Heart right ventricle (tissue), 16 donors: ENCODE measurements at regions not wholly inside any gene's neighbourhood (a gene's known extent, or its start where the extent isn't known, plus 50 kb on each side); places are given as distances from the start of the nearest gene placed in this dataset.

Source experiments
- ATAC-seq, 8 donors: fragments of 200-7000 bp; cut with Tn5 transposase; one replicate each; pipeline ENCODE4 v1.9.1; 2020; ENCODE audit warnings: mild to moderate bottlenecking in 8 of 8, moderate library complexity in 8 of 8, moderate number of reproducible peaks in 1 of 8
- DNase-seq, 2 donors: peaks; one replicate each; pipeline ENCODE4 v3.0.0-alpha.2; 2020
- H3K27ac ChIP-seq, 10 donors: fragments of 200-600 bp; sonication (generic) in 2 of 10; one replicate each; pipeline versions ENCODE4 v1.5.0 to v1.8.0; 2020 to 2022; ENCODE audit warnings: mild to moderate bottlenecking in 3 of 10
- H3K27me3 ChIP-seq, 7 donors: fragments of 200-600 bp; one replicate each; pipeline ENCODE4 v1.8.0; 2021 to 2022; ENCODE audit warnings: mild to moderate bottlenecking in 2 of 7
- H3K36me3 ChIP-seq, 9 donors: fragments of 200-600 bp; sonication (generic) in 1 of 9; one replicate each; pipeline versions ENCODE4 v1.5.0 to v1.8.0; 2020 to 2022; ENCODE audit warnings: mild to moderate bottlenecking in 2 of 9
- H3K4me1 ChIP-seq, 9 donors: fragments of 200-600 bp; sonication (generic) in 1 of 9; one replicate each; pipeline versions ENCODE4 v1.5.0 to v1.8.0; 2020 to 2022; ENCODE audit warnings: mild to moderate bottlenecking in 4 of 9
- H3K4me3 ChIP-seq, 10 donors: fragments of 200-600 bp; sonication (generic) in 2 of 10; one replicate each; pipeline versions ENCODE4 v1.5.0 to v1.8.0; 2020 to 2022; ENCODE audit warnings: mild to moderate bottlenecking in 7 of 10, moderate library complexity in 2 of 10
- H3K9me3 ChIP-seq, 11 donors: fragments of 200-600 bp in 10 of 11; sonication (generic) in 2 of 11; one replicate each; pipeline versions ENCODE4 v1.5.0 to v1.8.0; 2013 to 2022; ENCODE audit warnings: mild to moderate bottlenecking in 2 of 11, control low read depth in 1 of 11, moderate library complexity in 1 of 11
- CTCF ChIP-seq, 9 donors: fragments of 200-600 bp; sonication (generic) in 2 of 9; IDR thresholded peaks; one replicate each; pipeline versions ENCODE4 v1.5.0 to v1.8.0; 2021 to 2022; ENCODE audit warnings: antibody characterized with exemption in 9 of 9, mild to moderate bottlenecking in 5 of 9, moderate library complexity in 1 of 9
- WGBS, 2 donors: extraction: QIAGEN DNeasy Blood & Tissue Kit; methylation state at CpG; one replicate each; pipeline ENCODE4 v1.1.7; 2013; ENCODE audit warnings: inconsistent platforms in 1 of 2; 5-methylcytosine and 5-hydroxymethylcytosine counted together
- intact Hi-C, 10 donors: fragments of 100-400 bp; cut with DNase I; formaldehyde crosslinking; loops; one replicate each; pipeline versions ENCODE4 v1.11.1 to v1.14.2; 2022
- donor health status: Arrhythmogenic right ventricular cardiomyopathy.
- donor health status: ischemic (EF 13 %, LVEDD 7.1; RV severe dilation, severe dysfunction).
- donor health status: healthy with polysubstance abuse.
- donor health status: DM: no; HTN: yes; CAD: no.
- donor health status: DM: no; HTN: no; CAD: no.
- donor health status: ischemic (EF 25% LVEDD 6.9; RV normal size, moderate dysfunction).
- donor health status: ischemic (EF 25% LVEDD 5.7; RV mildly dilated, moderate dysfunction).
- donor health status: healthy.
- donor health status: DM: yes; HTN: yes; CAD: no.
- donor health status: Ischemic cardiomyopathy.
- donor health status: ischemic (EF 35%, LVEDD 5.7; RV mildly dilated, moderate dysfunction).
- donor health status: nonischemic (EF 11% LVEDD 7.7; RV severe dilation, severe dysfunction).
- donor health status: DM: yes; HTN: yes; CAD: no.
- donor health status: PGD.
- donor health status: ischemic (EF 29% LVEDD 5.4; RV normal size, mild dysfunction).
- donor health status: nonischemic (EF 23%, LVEDD 6.1; RV moderate dilation, normal function).

- Histone ChIP-seq H3K27me3 (no peaks in the 10 kb centered on the region), H3K27ac (no peak overlapping the region), H3K36me3 (peaks cover 0 to 3% (median 0%) of the 10 kb centered on the region in 9 donors), H3K4me3 (no peak overlapping the region), H3K9me3 (peaks cover 0 to 10% (median 0%) of the 10 kb centered on the region in 11 donors), H3K4me1 (peaks cover 0 to 6% (median 0%) of the 10 kb centered on the region in 9 donors)
- ATAC-seq (no peak), DNase-seq (no peak)
- intact Hi-C loops, result no loop called here
- no peak for TF ChIP-seq CTCF (IDR thresholded peaks at IDR 0.05)
- WGBS, 2 donors, result 96% methylated on average over 1 of the region's 1 CpG
Observed at GRCh38 chr6:22119500-22119899, 177.3 kb downstream of the PRL start.

- no peak for ATAC-seq
- WGBS, 2 donors, result 82 to 92% methylated on average over 2 of the region's 2 CpGs
Observed at GRCh38 chr6:22124756-22125155, 172.1 kb downstream of the PRL start.

GRCh38 chr6:22126910-22127309, 169.9 kb downstream of the PRL start:
- no peak for TF ChIP-seq CTCF (IDR thresholded peaks at IDR 0.05)
- no peaks in the 10 kb centered on the region for H3K36me3 ChIP-seq
- ATAC-seq (no peak), DNase-seq (no peak)
- no peaks in the 10 kb centered on the region for H3K27me3 ChIP-seq
- H3K4me3 ChIP-seq, result no peak overlapping the region
- peaks cover 0 to 20% (median 7%) of the 10 kb centered on the region in 11 donors for H3K9me3 ChIP-seq
- H3K4me1 ChIP-seq, result no peaks in the 10 kb centered on the region
- 95 to 98% methylated on average over 1 of the region's 1 CpG for WGBS, 2 donors
- intact Hi-C loops, result no loop called here
- H3K27ac ChIP-seq, result no peak overlapping the region

More at GRCh38 chr6:22124756-22125155, 172.1 kb downstream of the PRL start:
- Histone ChIP-seq H3K27me3 (no peaks in the 10 kb centered on the region), H3K9me3 (peaks cover 0 to 20% (median 7%) of the 10 kb centered on the region in 11 donors), H3K4me1 (no peaks in the 10 kb centered on the region), H3K36me3 (no peaks in the 10 kb centered on the region), H3K4me3 (no peak overlapping the region), H3K27ac (no peak overlapping the region)
- no peak for TF ChIP-seq CTCF (IDR thresholded peaks at IDR 0.05)
- intact Hi-C loops, result no loop called here
- DNase-seq, result no peak

- no peak overlapping the region for H3K4me3 ChIP-seq
- ATAC-seq, result no peak
- H3K4me1 ChIP-seq, result no peaks in the 10 kb centered on the region
Observed at GRCh38 chr6:22129751-22130150, 167.1 kb downstream of the PRL start.

More at GRCh38 chr6:22129751-22130150, 167.1 kb downstream of the PRL start:
- Histone ChIP-seq H3K9me3 (peaks cover 0 to 20% (median 7%) of the 10 kb centered on the region in 11 donors), H3K27ac (no peak overlapping the region), H3K36me3 (no peaks in the 10 kb centered on the region), H3K27me3 (no peaks in the 10 kb centered on the region)
- 98% methylated on average over 3 of the region's 3 CpGs for WGBS, 2 donors
- TF ChIP-seq CTCF (IDR thresholded peaks at IDR 0.05), result no peak
- DNase-seq, result no peak
- intact Hi-C loops, result no loop called here
